Lower leg skin (tissue), 4 donors: ENCODE measurements at regions not wholly inside any gene's neighbourhood (a gene's known extent, or its start where the extent isn't known, plus 50 kb on each side); places are given as distances from the start of the nearest gene placed in this dataset.
"Not testable (repeated sequence)": the region's sequence is repeated elsewhere in the genome, so short reads cannot be mapped to it uniquely, and the experiment has no call there.

Experiments
- DNase-seq, 2 donors: peaks; one replicate each; pipeline ENCODE4 v3.0.0-alpha.2; 2019; ENCODE audit warnings: low spot score in 2 of 2
- H3K4me3 ChIP-seq: fragments of 200-600 bp; sonication (generic); 2 replicates; pipeline ENCODE4 v1.5.1; 2017; ENCODE audit warnings: mild to moderate bottlenecking, low read depth; ENCODE audit not compliant: poor library complexity, severe bottlenecking
- POLR2A ChIP-seq, 2 donors: fragments of 450-650 bp; IDR thresholded peaks; one replicate each; pipeline ENCODE4 v1.6.1; 2016 to 2017; ENCODE audit warnings: antibody characterized with exemption in 2 of 2, mild to moderate bottlenecking in 1 of 2, moderate library complexity in 1 of 2
- WGBS, 2 donors: methylation state at CpG; one replicate each; pipeline ENCODE4 v1.1.5; 2018; 5-methylcytosine and 5-hydroxymethylcytosine counted together
- intact Hi-C: fragments of 100-400 bp; cut with DNase I; formaldehyde crosslinking; loops from one replicate; pipeline ENCODE4 v1.15.0; 2023; ENCODE audit warnings: low total_unique reads
- TF ChIP-seq, protein P1 (sequence below), 3 donors: fragments of 450-650 bp; IDR thresholded peaks; one replicate each; pipeline ENCODE4 v1.5.1; 2016; ENCODE audit warnings: antibody characterized with exemption in 3 of 3, mild to moderate bottlenecking in 3 of 3, moderate library complexity in 2 of 3

DNA sequence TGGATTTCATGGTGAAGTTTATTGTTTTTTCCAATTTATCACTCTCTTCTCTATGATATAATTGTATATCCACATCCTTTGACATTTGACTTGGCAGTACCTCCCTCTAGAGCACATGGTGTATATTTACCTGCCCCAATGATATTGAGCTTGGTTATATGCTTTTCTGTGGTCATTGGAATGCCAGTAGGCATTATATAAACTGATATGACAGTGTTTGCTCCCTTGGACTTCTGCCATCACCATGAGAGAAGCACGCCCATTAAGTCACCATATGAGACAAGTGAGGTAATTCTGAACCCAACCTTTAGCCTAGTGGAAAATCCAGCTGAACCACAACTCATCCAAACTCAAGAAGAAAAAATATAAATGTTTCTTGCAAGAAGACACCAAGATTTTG is 2761.5 kb downstream of the ARAP2 start:
- WGBS, 2 donors: 75 to 82% methylated on average over 1 of the region's 1 CpG
- intact Hi-C loops: no loop called here
- no peak for DNase-seq

GRCh38 chr4:33485111-33485510 is 2759.2 kb downstream of the ARAP2 start:
- no peak for DNase-seq
- H3K4me3 ChIP-seq: no peak overlapping the region
- WGBS, 2 donors: 79 to 81% methylated on average over 3 of the region's 3 CpGs
- TF ChIP-seq, protein P1, sequence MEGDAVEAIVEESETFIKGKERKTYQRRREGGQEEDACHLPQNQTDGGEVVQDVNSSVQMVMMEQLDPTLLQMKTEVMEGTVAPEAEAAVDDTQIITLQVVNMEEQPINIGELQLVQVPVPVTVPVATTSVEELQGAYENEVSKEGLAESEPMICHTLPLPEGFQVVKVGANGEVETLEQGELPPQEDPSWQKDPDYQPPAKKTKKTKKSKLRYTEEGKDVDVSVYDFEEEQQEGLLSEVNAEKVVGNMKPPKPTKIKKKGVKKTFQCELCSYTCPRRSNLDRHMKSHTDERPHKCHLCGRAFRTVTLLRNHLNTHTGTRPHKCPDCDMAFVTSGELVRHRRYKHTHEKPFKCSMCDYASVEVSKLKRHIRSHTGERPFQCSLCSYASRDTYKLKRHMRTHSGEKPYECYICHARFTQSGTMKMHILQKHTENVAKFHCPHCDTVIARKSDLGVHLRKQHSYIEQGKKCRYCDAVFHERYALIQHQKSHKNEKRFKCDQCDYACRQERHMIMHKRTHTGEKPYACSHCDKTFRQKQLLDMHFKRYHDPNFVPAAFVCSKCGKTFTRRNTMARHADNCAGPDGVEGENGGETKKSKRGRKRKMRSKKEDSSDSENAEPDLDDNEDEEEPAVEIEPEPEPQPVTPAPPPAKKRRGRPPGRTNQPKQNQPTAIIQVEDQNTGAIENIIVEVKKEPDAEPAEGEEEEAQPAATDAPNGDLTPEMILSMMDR (IDR thresholded peaks at IDR 0.05): no peak
- TF ChIP-seq POLR2A (IDR thresholded peaks at IDR 0.05): no peak
- intact Hi-C loops: no loop called here

More for the DNA sequence above, 2761.5 kb downstream of the ARAP2 start:
- no peak for TF ChIP-seq POLR2A (IDR thresholded peaks at IDR 0.05)
- TF ChIP-seq, protein P1 (IDR thresholded peaks at IDR 0.05): no peak
- H3K4me3 ChIP-seq: no peak overlapping the region

- 84 to 86% methylated on average over 2 of the region's 2 CpGs for WGBS, 2 donors
- no peak overlapping the region for H3K4me3 ChIP-seq
- intact Hi-C loops: no loop called here
- TF ChIP-seq POLR2A (IDR thresholded peaks at IDR 0.05): no peak
- TF ChIP-seq, protein P1 (IDR thresholded peaks at IDR 0.05): no peak
- no peak for DNase-seq
Measured at GRCh38 chr4:33493231-33493630, 2751.1 kb downstream of the ARAP2 start.

- WGBS, 2 donors: 66 to 76% methylated on average over 2 of the region's 2 CpGs
- no peak for DNase-seq
- TF ChIP-seq POLR2A (IDR thresholded peaks at IDR 0.05): no peak
- TF ChIP-seq, protein P1 (IDR thresholded peaks at IDR 0.05): no peak
- no peak overlapping the region for H3K4me3 ChIP-seq
- intact Hi-C loops: no loop called here
Measured at GRCh38 chr4:33494150-33494549, 2750.2 kb downstream of the ARAP2 start.

GRCh38 chr4:33501587-33501986 is 2742.7 kb downstream of the ARAP2 start:
- H3K4me3 ChIP-seq, DNase-seq, intact Hi-C loops: not testable (repeated sequence)
- 91 to 94% methylated on average over 6 of the region's 6 CpGs for WGBS, 2 donors

GRCh38 chr4:33512397-33512796 is 2731.9 kb downstream of the ARAP2 start:
- intact Hi-C loops: no loop called here
- no peak for TF ChIP-seq POLR2A (IDR thresholded peaks at IDR 0.05)
- TF ChIP-seq, protein P1 (IDR thresholded peaks at IDR 0.05): no peak
- DNase-seq: no peak
- 73 to 79% methylated on average over 3 of the region's 3 CpGs for WGBS, 2 donors
- H3K4me3 ChIP-seq: no peak overlapping the region
